T-helper 1 cell treated with Interleukin-12 subunit alpha and Interleukin-12 subunit beta and Interleukin-4 antibody, amounts not matched to agents 30 ng/mL and 1 ng/mL, for 36 hours (primary cell): ENCODE measurements at regions not wholly inside any gene's neighbourhood (a gene's known extent, or its start where the extent isn't known, plus 50 kb on each side); places are given as distances from the start of the nearest gene placed in this dataset.

Experiments used
- intact Hi-C: fragments of 100-400 bp; cut with micrococcal nuclease; formaldehyde crosslinking; loops from one replicate; pipeline ENCODE4 v1.15.1; 2024

DNA sequence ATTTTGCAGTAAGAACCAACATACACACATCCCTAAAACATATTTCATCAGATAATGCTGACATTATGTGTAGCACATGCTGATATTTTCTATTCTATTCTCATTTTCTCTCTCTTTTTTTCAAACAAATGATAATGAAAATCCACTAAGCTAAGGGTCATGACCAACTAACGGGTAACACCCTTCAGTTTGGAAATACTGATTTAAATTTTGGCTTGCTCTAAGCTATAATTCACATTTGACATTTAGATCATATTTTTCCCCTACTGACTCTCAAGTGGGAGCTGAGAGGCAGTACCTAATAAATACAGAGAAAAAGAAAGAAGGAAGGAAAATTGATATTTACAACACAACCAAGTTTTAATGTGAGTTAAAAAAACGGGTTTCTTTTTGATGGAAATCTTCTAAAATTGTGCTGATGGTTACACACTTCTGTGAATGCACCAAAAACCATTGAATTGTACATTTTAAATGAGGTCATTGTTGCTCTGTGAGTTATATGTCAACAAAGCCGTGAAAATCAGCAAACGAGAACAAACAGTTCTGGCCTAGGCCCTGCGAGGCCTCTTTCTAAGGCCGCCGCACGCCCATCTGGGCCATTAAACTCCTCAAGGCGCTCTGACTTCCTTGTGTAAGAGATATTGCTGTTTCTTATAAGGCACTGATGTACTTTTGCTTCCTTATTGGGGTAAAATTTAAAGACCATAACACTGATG is 124.2 kb downstream of the GALR1 start:
- intact Hi-C loops, result no loop called here

DNA sequence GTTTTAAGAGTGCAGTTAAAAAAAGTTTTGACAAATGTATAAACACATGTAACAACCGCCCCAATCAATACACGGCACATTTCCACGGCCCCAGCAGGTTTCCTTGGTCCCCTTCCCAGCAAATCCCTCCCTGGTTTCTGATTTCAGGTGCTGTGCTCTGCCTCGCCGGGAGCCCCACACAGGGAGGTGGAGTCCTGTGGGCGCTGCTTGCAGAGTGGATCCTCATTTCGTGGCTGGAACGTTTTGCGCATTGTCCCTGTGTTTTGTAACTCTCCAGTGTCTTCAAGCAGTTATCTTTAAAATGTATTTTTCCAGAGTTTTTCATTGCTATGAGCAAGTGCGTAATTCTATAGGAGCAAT is 124.8 kb downstream of the GALR1 start:
- intact Hi-C loops, result no loop called here

DNA sequence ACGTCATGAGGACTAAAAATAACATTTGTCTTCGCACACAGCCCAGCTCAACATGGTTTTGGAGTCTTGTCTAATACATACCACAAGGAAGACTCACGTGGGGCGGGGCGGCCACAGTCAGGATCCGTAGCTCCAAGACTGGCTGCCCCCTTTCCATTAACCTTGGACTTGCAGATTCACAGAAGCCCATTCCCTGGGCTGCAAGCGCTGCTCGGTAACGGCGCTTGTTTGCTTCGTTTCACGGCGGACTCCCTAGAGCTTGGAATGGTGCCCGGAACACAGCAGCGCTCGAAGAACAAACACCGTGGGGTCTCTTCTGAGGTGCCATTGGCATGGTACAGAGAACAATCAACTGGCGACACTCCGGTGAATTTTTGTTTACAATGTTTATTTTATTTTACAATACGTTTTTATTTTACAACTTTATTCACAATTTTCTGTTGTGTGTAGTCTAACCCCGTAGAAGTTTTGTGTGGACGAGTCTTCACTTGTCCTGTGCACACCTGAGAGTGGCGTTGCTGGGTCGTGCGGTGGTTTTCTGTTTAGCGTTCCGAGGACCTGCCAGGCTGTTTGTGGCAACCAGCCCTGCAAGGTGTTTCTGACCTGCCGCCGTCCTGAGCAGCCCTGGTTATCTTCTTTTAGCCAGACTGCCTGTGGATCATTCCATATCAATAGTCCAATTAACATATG is 126.5 kb downstream of the GALR1 start:
- intact Hi-C loops, result no loop called here

GRCh38 chr18:77376733-77377094 is 127.1 kb downstream of the GALR1 start:
- intact Hi-C loops, result no loop called here

DNA sequence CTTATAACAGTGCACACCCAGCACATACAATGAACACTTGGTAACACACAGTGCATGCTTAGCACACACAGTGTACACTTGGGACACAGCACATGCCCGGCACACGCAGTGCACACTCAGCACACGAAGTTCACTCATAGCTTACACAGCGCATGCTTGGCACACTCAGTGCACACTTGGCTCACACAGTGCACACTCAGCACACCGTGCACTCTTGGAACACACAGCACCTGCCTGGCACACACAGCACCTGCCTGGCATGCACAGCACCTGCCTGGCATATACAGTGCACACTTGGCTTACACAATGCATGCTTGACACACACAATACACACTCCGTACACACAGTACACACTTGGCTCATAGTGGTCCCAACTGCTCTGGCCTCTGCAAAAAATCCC is 128.2 kb downstream of the GALR1 start:
- intact Hi-C loops, result no loop called here

DNA sequence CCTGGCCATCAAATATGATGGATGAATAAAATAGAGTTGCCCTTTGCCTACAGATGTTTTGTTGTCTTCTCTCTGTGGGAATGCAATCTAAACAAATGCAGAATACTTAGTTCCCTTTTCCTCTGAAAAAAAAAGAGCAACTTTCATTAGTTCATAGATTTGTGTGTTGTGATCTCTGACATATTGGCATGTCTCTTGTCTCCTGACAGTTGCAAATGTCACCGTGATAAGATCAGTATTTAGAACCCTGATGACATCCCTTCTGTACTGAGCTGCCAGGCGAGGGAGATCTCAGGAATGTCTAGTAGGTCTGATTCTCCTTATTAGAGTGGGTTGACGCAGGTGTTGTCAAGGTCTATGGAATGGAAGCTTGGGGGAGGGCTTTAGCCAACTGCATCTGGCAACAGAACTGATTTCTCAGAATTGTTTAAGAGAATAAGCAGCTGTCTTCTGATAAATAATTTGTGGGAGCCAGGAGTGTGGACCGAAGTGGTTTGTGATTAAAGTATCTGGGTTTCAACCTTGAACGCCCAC is 130.4 kb downstream of the GALR1 start:
- intact Hi-C loops, result no loop called here

GRCh38 chr18:77380695-77381094 is 131.0 kb downstream of the GALR1 start:
- intact Hi-C loops, result no loop called here

GRCh38 chr18:77392321-77392720 is 142.7 kb downstream of the GALR1 start:
- intact Hi-C loops, result no loop called here

DNA sequence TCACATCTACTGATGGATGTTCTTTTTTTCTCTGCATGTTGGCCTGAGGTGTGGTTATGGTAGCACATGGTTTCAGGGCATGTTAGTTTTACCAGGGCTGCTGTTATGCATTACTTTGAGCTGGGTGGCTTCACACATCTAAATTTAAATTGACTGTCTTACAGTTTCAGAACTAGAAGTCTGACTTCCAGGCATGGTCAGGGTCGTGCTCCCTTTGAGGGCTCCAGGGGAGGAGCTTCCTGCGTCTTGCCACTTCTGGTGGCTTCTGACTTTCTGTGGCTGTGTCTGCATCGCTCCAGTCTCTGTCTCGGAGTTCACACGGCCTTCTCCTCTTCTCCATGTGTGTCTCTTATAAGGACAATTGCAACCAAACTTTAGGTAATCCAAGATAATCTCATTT is 143.9 kb downstream of the GALR1 start:
- intact Hi-C loops, result no loop called here

DNA sequence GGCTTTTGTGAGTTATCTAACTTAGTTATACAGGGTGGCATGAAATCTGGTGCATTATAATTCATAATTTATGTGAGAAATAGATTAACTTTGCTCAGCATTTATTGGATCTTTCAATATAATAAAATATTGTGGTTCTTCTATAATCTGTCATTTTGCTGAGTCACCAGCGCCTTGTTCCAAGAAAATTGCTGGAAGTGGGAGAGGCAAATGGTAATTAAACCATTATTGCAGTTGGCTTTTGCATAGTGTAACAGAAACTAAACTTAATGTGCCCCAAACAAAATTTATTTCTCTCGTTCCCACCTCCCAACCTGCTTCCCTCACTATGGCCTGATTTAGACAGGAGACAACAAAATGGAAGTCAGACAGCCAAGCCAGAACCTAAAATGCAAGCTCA is 146.3 kb downstream of the GALR1 start:
- intact Hi-C loops, result no loop called here

GRCh38 chr18:77397056-77397455 is 147.4 kb downstream of the GALR1 start:
- intact Hi-C loops, result no loop called here

GRCh38 chr18:77397617-77398016 is 148.0 kb downstream of the GALR1 start:
- intact Hi-C loops, result no loop called here

GRCh38 chr18:77400561-77400960 is 150.9 kb downstream of the GALR1 start:
- intact Hi-C loops, result no loop called here

DNA sequence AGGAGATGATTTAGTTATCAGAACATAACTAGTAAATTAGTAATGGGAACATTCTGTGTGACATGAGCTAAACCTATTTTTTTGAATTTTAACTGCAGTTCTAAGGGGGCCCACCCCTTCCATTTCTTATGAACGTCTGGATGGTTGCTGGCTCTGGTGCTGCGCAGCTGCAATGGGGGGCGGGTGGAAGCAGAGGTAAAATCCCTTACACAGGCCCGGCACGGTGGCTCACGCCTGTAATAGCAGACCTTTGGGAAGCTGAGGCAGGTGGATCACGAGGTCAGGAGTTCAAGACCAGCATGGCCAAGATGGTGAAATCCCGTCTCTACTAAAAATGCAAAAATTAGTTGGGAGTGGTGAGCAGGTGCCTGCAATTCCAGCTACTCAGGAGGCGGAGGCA is 151.5 kb downstream of the GALR1 start:
- intact Hi-C loops, result no loop called here

GRCh38 chr18:77403969-77404535 is 154.4 kb downstream of the GALR1 start:
- intact Hi-C loops, result no loop called here

- intact Hi-C loops, result no loop called here
Observed at GRCh38 chr18:77405096-77405495, 155.4 kb downstream of the GALR1 start.

- intact Hi-C loops, result no loop called here
Observed at GRCh38 chr18:77407733-77408132, 158.1 kb downstream of the GALR1 start.

DNA sequence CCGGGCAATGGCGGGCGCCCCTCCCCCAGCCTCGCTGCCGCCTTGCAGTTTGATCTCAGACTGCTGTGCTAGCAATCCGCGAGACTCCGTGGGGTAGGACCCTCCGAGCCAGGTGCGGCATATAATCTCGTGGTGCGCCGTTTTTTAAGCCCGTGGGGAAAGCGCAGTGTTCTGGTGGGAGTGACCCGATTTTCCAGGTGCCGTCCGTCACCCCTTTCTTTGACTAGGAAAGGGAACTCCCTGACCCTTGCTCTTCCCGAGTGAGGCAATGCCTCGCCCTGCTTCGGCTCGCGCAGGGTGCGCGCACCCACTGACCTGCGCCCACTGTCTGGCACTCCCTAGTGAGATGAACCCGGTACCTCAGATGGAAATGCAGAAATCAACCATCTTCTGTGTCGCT is 171.9 kb downstream of the GALR1 start:
- intact Hi-C loops, result loop anchor here (10.0 kb wide), 1 partner anchor 417 kb away; no protein-coding TSS in a partner anchor

GRCh38 chr18:77422974-77423867 is 173.6 kb downstream of the GALR1 start:
- intact Hi-C loops, result loop anchor here (10.0 kb wide), 1 partner anchor 418 kb away; no protein-coding TSS in a partner anchor

GRCh38 chr18:77433076-77433475 is 183.4 kb downstream of the GALR1 start:
- intact Hi-C loops, result no loop called here

- intact Hi-C loops, result no loop called here
Observed at GRCh38 chr18:77439888-77440287, 190.2 kb downstream of the GALR1 start.

DNA sequence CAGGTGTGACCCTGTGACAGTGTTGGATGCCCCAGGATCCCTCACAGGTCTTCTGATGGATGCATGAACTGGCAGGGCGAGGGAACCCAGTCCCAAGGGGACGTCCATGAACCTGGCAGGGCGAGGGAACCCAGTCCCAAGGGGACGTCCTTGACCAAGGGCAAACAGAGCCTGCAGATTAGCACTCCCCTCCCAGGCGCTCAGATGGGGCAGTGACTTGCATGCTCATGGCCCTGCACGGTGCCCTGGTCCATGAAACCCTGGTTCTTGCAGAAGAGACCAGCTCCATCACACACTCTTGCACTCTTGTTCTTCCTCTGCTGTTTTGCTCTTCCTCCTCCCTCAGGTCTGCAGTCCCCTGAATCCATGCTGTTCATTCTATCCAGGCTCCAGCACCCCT is 192.7 kb downstream of the GALR1 start:
- intact Hi-C loops, result no loop called here
